ENCODE measurements at regions not wholly inside any gene's neighbourhood (a gene's known extent, or its start where the extent isn't known, plus 50 kb on each side); places are given as distances from the start of the nearest gene placed in this dataset.
"Not testable (repeated sequence)": the region's sequence is repeated elsewhere in the genome, so short reads cannot be mapped to it uniquely, and the experiment has no call there.

DNA sequence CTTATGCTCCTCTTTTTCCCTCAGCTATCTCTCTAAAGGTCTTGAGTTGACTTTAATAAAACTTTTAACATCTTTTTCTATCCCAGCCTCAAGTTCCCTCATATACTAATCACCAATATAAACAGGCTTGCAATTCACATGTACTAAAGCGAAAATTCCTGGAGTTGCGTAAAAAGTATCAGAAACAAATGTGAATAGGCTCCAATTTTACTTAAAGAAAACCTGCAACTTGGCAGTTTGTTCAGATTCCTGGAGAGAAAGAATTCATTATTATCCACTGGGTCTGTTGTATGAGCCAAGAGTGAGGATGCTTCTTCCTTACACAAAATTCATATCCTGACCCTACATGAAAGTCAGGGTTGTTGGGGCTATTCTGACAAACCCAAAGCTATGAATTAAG, 384.2 kb downstream of the DTWD2 start:
- no peak for DNase-seq (ENCODE audit: low spot score)

DNA sequence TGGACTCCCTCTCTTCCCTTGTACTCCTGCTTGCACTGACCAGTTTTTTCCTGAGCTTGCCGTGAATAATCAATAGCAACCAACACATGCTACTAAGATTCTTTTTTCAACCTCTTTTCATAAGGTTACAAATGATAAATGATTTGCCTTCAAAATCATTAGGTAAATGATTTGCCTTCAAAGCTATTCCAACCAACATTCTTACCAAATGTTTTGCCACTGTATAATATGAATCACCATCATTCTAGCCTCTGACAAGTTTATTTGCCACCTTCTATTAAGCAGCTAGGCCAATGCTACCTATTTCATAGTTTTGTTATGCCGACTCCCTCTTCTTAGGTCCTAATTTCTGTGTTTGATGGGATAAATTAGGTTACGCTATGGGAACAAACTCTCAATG, 385.1 kb downstream of the DTWD2 start:
- DNase-seq (ENCODE audit: low spot score) = no peak

DNA sequence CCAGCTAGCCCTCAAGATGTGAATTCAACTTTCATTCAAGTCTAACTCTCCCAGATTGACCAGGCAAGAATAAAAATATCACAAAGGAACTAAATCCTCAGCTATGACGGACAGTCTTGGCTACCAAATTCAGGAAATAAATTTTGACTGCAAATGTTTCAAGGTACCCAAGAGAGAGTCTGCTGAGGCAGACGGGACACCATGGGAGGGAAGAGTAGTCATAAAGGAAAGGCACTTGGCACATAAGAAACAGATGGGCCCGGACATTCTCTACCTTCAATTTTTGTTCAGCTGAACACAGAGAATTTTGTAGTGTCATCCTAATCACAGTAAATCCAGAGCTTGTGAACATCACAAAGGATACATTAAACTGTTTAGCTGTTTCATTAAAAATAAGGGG, 390.0 kb downstream of the DTWD2 start:
- DNase-seq (ENCODE audit: low spot score) = no peak

- no peak for DNase-seq (ENCODE audit: low spot score)
These were observed 390.8 kb downstream of the DTWD2 start for GRCh38 chr5:118597543-118597942.

- DNase-seq (ENCODE audit: low spot score) = no peak
These were observed 392.1 kb downstream of the DTWD2 start for GRCh38 chr5:118596255-118596654.

DNA sequence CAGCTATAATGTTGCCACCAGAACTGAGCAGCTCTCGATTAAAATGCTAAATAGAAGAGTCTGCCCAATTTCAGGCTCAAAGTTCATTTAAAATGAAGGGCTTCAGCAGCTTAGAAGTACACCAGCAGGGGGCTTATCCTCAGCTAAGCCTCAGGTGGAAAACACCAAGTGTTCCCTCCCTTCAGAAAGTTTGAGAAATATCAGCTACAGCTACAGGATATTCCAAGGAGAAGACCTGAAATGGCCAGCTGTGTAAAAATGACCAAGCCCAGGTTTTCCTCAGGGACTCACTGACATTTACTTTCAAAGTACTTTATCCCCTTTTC, 395.4 kb downstream of the DTWD2 start:
- DNase-seq (ENCODE audit: low spot score) = peak; percentile 38

- DNase-seq (ENCODE audit: low spot score) = no peak
These were observed 395.9 kb downstream of the DTWD2 start for GRCh38 chr5:118592229-118593002.

DNA sequence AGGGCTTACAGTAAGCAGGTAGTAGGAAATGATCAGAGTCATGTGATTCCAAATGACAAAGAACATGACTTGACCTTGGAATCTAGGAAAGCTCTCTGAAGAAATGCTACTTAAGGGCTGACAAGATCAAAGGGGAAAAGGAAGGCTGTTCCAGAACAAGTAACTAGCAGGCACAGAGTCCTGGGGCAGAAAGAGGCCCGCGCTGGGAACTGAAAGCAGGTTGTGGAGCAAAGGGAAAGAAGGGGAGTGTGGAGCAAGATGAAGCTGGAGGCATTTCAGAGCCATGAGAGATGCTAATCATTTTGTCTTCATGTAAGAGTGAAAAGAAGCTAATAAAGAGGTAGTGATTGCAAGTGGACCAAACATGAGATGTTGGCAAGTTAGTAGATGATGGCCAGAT, 397.5 kb downstream of the DTWD2 start:
- no peak for DNase-seq (ENCODE audit: low spot score)

DNA sequence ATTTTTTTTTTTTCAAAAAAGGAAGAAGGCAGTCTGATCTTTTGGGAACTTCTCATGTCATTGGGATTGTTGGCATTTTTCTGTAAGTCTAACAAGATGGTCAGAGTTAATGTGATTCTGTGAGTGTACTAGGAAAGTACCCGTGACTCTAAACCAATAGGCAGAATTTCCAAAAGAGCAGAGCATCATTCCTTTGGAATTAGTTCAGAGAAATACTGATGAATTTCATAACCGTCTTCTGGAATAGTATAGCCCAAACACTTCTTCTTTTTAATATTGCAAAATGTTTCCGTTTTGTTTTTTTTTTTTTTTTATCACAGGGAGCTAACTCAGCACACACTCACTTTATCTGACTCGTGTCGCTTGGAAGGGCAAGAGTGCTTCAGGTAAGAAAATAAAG, 407.4 kb downstream of the DTWD2 start:
- DNase-seq (ENCODE audit: low spot score) = no peak

DNA sequence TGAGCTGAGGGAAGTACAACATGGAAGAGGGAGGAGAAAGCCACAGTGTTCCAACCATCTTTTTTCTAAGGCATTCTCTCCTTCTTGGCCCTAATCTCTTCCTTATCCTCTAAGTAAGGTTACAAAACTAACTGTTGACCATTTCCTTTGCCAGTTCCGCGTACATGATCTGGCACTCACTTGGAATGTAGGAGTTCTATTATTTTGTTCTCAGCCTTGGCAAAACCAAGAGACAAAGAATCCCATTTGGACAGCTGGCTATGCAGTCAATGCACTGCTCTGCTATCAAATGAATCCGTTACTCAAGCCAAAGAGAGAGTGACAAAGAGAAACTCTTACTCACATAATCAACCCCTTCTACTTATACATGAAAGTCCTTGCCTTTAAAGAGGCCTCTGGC, 410.3 kb downstream of the DTWD2 start:
- no peak for DNase-seq (ENCODE audit: low spot score)

DNA sequence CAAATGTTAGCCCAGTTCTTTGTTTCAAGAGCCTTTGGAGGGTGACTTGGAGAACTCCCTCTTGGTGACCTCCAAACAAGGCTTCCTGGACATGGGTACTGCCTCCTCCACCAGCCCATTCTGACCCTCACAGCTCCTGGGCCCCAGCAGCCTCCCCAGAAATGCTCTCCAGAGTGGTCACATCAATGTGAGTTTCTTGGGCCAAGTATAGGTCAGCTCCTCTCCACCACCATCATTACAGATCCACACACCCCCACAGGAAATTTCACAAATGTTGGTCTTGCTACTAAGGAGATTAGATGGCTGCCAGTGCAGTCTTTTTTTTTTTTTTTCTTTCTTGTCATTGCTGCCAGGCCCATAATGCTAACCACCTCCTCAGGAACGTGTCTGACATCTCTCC, 410.7 kb downstream of the DTWD2 start:
- no peak for DNase-seq (ENCODE audit: low spot score)

DNA sequence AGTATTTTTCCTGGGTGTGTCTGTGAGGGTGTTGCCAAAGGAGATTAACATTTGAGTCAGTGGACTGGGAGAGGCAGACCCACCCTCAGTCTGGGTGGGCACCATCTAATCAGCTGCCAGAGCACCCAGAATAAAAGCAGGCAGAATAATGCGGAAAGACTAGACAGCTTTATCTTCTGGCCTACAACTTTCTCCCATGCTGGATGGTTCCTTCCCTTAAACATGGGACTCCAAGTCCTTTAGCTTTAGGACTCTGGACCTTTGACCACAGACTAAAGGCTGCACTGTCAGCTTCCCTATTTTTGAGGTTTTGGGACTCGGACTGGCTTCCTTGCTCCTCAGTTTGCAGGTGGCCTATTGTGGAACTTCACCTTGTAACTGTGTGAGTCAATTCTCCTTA, 418.1 kb downstream of the DTWD2 start:
- DNase-seq (ENCODE audit: low spot score) = not testable (repeated sequence)

DNA sequence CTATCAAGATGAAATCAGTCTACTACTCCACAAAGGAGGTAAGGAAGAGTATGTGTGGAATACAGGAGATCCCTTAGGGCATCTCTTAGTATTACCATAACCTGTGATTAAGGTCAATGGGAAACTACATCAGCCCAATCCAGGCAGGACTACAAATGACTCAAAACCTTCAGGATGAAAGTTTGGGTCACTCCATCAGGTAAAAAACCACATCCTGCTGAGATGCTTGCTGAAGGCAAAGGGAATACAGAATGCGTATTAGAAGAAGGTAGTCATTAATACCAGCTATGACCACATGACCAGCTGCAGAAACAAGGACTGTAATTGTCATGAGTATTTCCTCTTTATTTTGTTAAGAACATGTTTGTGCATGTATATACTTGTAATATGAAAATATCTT, 418.8 kb downstream of the DTWD2 start:
- DNase-seq (ENCODE audit: low spot score) = not testable (repeated sequence)

DNA sequence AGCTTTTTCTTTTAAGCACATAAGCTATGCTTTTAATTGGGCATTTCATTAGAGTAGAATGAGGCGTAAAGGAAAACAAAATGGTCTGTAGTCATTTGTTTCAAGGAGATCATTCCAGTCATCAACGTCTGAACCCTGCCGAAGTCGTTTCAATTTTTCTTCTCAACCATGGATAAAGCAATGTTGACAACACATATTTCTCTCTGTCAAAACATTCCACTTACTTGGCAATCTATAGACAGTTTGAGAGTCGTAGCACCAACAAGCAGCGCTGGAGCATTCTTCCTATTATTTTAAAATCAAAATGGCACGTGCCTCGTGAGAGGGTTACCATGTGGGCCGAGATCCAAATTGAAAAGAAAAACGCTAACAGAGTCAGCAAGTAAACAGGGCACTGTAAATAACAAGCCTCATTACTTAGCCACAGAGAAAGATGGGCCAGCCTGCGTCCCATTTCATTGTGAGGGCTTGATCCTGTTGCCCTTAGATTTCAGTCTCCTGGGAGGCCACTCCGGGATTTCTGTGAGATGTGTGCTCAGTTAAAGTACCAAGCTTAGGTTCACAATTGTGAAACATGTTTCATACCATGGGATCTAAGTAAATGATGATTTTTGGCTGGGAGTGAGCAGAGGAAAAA, 422.9 kb downstream of the DTWD2 start:
- no peak for DNase-seq (ENCODE audit: low spot score)

- DNase-seq (ENCODE audit: low spot score) = no peak
These were observed 426.4 kb downstream of the DTWD2 start for GRCh38 chr5:118561971-118562370.

- no peak for DNase-seq (ENCODE audit: low spot score)
These were observed 427.1 kb downstream of the DTWD2 start for GRCh38 chr5:118561235-118561634.

- DNase-seq (ENCODE audit: low spot score) = no peak
These were observed 429.5 kb downstream of the DTWD2 start for GRCh38 chr5:118558871-118559270.

- no peak for DNase-seq (ENCODE audit: low spot score)
These were observed 431.1 kb downstream of the DTWD2 start for GRCh38 chr5:118557251-118557661.

DNA sequence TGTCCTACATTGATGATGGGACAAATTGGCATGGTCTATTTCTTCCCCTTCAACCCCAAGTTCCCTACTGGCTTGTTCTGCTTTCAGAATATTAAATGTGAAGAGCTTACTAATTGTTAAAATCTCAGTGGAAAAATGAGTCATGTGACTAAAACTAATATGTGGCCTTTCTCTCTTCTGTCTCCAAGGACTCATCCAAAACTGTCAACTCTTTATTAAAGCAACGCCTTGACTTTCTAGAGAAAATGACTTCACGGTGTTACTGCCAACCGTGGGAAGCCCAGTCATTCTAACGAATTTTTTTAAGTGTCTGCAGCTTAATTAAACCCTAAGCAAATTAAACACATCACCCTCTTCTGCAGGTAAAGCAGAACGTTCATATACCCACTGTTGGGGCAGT, 431.6 kb downstream of the DTWD2 start:
- DNase-seq (ENCODE audit: low spot score) = no peak

GRCh38 chr5:118555727-118556126, 432.6 kb downstream of the DTWD2 start:
- DNase-seq (ENCODE audit: low spot score) = no peak

GRCh38 chr5:118554981-118555380, 433.4 kb downstream of the DTWD2 start:
- peak; percentile 18 for DNase-seq (ENCODE audit: low spot score)

DNA sequence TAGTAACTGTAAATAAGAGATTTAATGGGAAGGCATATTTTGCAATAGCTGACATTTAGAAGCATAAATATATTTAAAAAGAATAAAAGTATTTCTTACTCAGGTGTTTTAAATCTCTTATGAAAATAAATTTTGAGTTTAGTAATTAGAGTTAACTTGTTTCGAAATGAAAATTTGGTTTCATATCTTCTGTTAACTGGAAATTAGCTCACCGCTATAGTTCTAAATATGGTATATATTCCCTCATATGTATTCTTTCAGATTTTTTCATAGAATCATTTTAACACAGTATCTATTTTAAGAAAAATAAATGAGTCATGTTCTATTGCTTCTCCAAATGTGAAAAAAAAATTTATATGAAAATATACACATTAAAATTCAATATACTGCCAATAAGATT, 434.1 kb downstream of the DTWD2 start:
- no peak for DNase-seq (ENCODE audit: low spot score)

DNA sequence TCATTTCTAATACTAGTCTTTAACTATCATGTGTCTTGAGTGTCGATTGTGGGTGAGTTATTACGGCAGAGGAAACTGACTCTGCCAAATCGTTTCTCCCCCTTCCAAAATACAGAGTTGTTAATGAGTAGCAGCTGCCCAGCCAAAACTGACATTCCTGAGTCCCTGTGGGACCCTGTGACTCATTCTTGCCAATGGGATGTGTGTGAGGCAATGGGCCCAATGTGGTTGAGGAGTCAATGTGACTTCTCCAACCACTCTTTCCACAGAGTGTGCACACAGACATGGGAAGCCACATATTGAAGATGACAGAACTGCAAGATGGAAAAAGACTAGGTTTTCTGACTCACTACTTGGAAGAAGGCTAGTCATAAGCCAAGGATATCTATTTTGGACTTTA, 434.7 kb downstream of the DTWD2 start:
- DNase-seq (ENCODE audit: low spot score) = no peak

GRCh38 chr5:118552731-118553360, 435.5 kb downstream of the DTWD2 start:
- no peak for DNase-seq (ENCODE audit: low spot score)
